ENCODE measurements at regions not wholly inside any gene's neighbourhood (a gene's known extent, or its start where the extent isn't known, plus 50 kb on each side); places are given as distances from the start of the nearest gene placed in this dataset.

- Histone ChIP-seq H3F3A (ENCODE audit: control insufficient read depth, insufficient read depth) (no peaks in the 10 kb centered on the region), H3K9me2 (replicated peaks; ENCODE audit: control insufficient read depth, low read length) (no peaks in the 10 kb centered on the region), H3K4me2 (ENCODE audit: low read length) (no peak overlapping the region), H3K27me3 (ENCODE audit: control insufficient read depth, low read length) (no peaks in the 10 kb centered on the region), H3K27ac (ENCODE audit: low read depth, low read length) (no peak overlapping the region), H3K4me3 (ENCODE audit: low read length) (no peak overlapping the region), H3K9me3 (ENCODE audit: control insufficient read depth, insufficient read depth, low read length) (no peaks in the 10 kb centered on the region), H3K79me2 (ENCODE audit: control insufficient read depth, low read length) (no peaks in the 10 kb centered on the region), H4K20me1 (ENCODE audit: control insufficient read depth, insufficient read depth, low read depth, low read length) (no peaks in the 10 kb centered on the region), H3K4me1 (ENCODE audit: control insufficient read depth, low read length) (no peaks in the 10 kb centered on the region), H3K36me3 (ENCODE audit: control insufficient read depth, low read length) (no peaks in the 10 kb centered on the region)
- TF ChIP-seq CTCF (IDR thresholded peaks at IDR 0.05; ENCODE audit: low read depth, low read length, poor library complexity, severe bottlenecking) (no peak), EZH2phosphoT487 (IDR thresholded peaks at IDR 0.05; ENCODE audit: borderline replicate concordance, low read length) (no peak)
Observed at GRCh38 chr18:68406761-68407160, 308.1 kb downstream of the TMX3 start.

- Histone ChIP-seq H3K4me3 (ENCODE audit: low read length) (no peak overlapping the region), H3K9me3 (ENCODE audit: control insufficient read depth, insufficient read depth, low read length) (no peaks in the 10 kb centered on the region), H3K4me1 (ENCODE audit: control insufficient read depth, low read length) (no peaks in the 10 kb centered on the region), H3K36me3 (ENCODE audit: control insufficient read depth, low read length) (no peaks in the 10 kb centered on the region), H3K4me2 (ENCODE audit: low read length) (no peak overlapping the region), H3K79me2 (ENCODE audit: control insufficient read depth, low read length) (no peaks in the 10 kb centered on the region), H4K20me1 (ENCODE audit: control insufficient read depth, insufficient read depth, low read depth, low read length) (no peaks in the 10 kb centered on the region), H3F3A (ENCODE audit: control insufficient read depth, insufficient read depth) (no peaks in the 10 kb centered on the region), H3K9me2 (replicated peaks; ENCODE audit: control insufficient read depth, low read length) (no peaks in the 10 kb centered on the region), H3K27ac (ENCODE audit: low read depth, low read length) (no peak overlapping the region), H3K27me3 (ENCODE audit: control insufficient read depth, low read length) (no peaks in the 10 kb centered on the region)
- TF ChIP-seq CTCF (IDR thresholded peaks at IDR 0.05; ENCODE audit: low read depth, low read length, poor library complexity, severe bottlenecking) (no peak), EZH2phosphoT487 (IDR thresholded peaks at IDR 0.05; ENCODE audit: borderline replicate concordance, low read length) (no peak)
Observed at GRCh38 chr18:68402784-68403183, 312.1 kb downstream of the TMX3 start.

- Histone ChIP-seq H3K27ac (ENCODE audit: low read depth, low read length) (no peak overlapping the region), H3K4me2 (ENCODE audit: low read length) (no peak overlapping the region), H3K79me2 (ENCODE audit: control insufficient read depth, low read length) (no peaks in the 10 kb centered on the region), H3K4me1 (ENCODE audit: control insufficient read depth, low read length) (no peaks in the 10 kb centered on the region), H3K27me3 (ENCODE audit: control insufficient read depth, low read length) (no peaks in the 10 kb centered on the region), H3K9me2 (replicated peaks; ENCODE audit: control insufficient read depth, low read length) (no peaks in the 10 kb centered on the region), H3K36me3 (ENCODE audit: control insufficient read depth, low read length) (no peaks in the 10 kb centered on the region), H3K9me3 (ENCODE audit: control insufficient read depth, insufficient read depth, low read length) (no peaks in the 10 kb centered on the region), H3F3A (ENCODE audit: control insufficient read depth, insufficient read depth) (no peaks in the 10 kb centered on the region), H4K20me1 (ENCODE audit: control insufficient read depth, insufficient read depth, low read depth, low read length) (no peaks in the 10 kb centered on the region), H3K4me3 (ENCODE audit: low read length) (no peak overlapping the region)
- TF ChIP-seq CTCF (IDR thresholded peaks at IDR 0.05; ENCODE audit: low read depth, low read length, poor library complexity, severe bottlenecking) (no peak), EZH2phosphoT487 (IDR thresholded peaks at IDR 0.05; ENCODE audit: borderline replicate concordance, low read length) (no peak)
Observed at GRCh38 chr18:68400889-68401288, 314.0 kb downstream of the TMX3 start.

GRCh38 chr18:68399721-68400120 lies 315.2 kb downstream of the TMX3 start:
- Histone ChIP-seq H3K4me3 (ENCODE audit: low read length) (no peak overlapping the region), H3K27me3 (ENCODE audit: control insufficient read depth, low read length) (no peaks in the 10 kb centered on the region), H3K4me1 (ENCODE audit: control insufficient read depth, low read length) (no peaks in the 10 kb centered on the region), H3K27ac (ENCODE audit: low read depth, low read length) (no peak overlapping the region), H3K79me2 (ENCODE audit: control insufficient read depth, low read length) (no peaks in the 10 kb centered on the region), H3K9me3 (ENCODE audit: control insufficient read depth, insufficient read depth, low read length) (no peaks in the 10 kb centered on the region), H4K20me1 (ENCODE audit: control insufficient read depth, insufficient read depth, low read depth, low read length) (no peaks in the 10 kb centered on the region), H3K4me2 (ENCODE audit: low read length) (no peak overlapping the region), H3F3A (ENCODE audit: control insufficient read depth, insufficient read depth) (no peaks in the 10 kb centered on the region), H3K36me3 (ENCODE audit: control insufficient read depth, low read length) (no peaks in the 10 kb centered on the region), H3K9me2 (replicated peaks; ENCODE audit: control insufficient read depth, low read length) (no peaks in the 10 kb centered on the region)
- no peak for TF ChIP-seq EZH2phosphoT487 (IDR thresholded peaks at IDR 0.05; ENCODE audit: borderline replicate concordance, low read length)
- TF ChIP-seq CTCF (IDR thresholded peaks at IDR 0.05; ENCODE audit: low read depth, low read length, poor library complexity, severe bottlenecking) = no peak
